Kidney glomerular epithelial cell (primary cell): ENCODE measurements at regions not wholly inside any gene's neighbourhood (a gene's known extent, or its start where the extent isn't known, plus 50 kb on each side); places are given as distances from the start of the nearest gene placed in this dataset.

Source experiments
- DNase-seq: peaks from one replicate; lab custom pipeline; 2025; lab: John Stamatoyannopoulos, UW

GRCh38 chr6:122008101-122008999 is 391.1 kb upstream of the HSF2 start:
- no peak for DNase-seq

GRCh38 chr6:122009000-122009350 is 390.5 kb upstream of the HSF2 start:
- DNase-seq = no peak

- no peak for DNase-seq
Measured at GRCh38 chr6:122012578-122012977, 386.9 kb upstream of the HSF2 start.

GRCh38 chr6:122014961-122015360 is 384.5 kb upstream of the HSF2 start:
- no peak for DNase-seq

GRCh38 chr6:122020588-122021264 is 378.7 kb upstream of the HSF2 start:
- DNase-seq = no peak

- DNase-seq = no peak
Measured at GRCh38 chr6:122025104-122025503, 374.3 kb upstream of the HSF2 start.

GRCh38 chr6:122026582-122027369 is 372.7 kb upstream of the HSF2 start:
- DNase-seq = no peak

- DNase-seq = no peak
Measured at GRCh38 chr6:122028933-122029522, 370.4 kb upstream of the HSF2 start.

- DNase-seq = peak; percentile 67
Measured at GRCh38 chr6:122033564-122034181, 365.8 kb upstream of the HSF2 start.

- no peak for DNase-seq
Measured at GRCh38 chr6:122035173-122035572, 364.3 kb upstream of the HSF2 start.

- DNase-seq = no peak
Measured at GRCh38 chr6:122040261-122040660, 359.2 kb upstream of the HSF2 start.

GRCh38 chr6:122042380-122042779 is 357.1 kb upstream of the HSF2 start:
- no peak for DNase-seq

GRCh38 chr6:122042960-122043735 is 356.3 kb upstream of the HSF2 start:
- no peak for DNase-seq

- no peak for DNase-seq
Measured at GRCh38 chr6:122048570-122048969, 350.9 kb upstream of the HSF2 start.

- DNase-seq = no peak
Measured at GRCh38 chr6:122049341-122049740, 350.1 kb upstream of the HSF2 start.

- no peak for DNase-seq
Measured at GRCh38 chr6:122050242-122050755, 349.2 kb upstream of the HSF2 start.

- DNase-seq = no peak
Measured at GRCh38 chr6:122052346-122052900, 347.0 kb upstream of the HSF2 start.

GRCh38 chr6:122059918-122060317 is 339.5 kb upstream of the HSF2 start:
- DNase-seq = no peak

GRCh38 chr6:122061855-122062254 is 337.6 kb upstream of the HSF2 start:
- no peak for DNase-seq

- DNase-seq = no peak
Measured at GRCh38 chr6:122063076-122063475, 336.4 kb upstream of the HSF2 start.
